K562 (cell line): ENCODE measurements at regions not wholly inside any gene's neighbourhood (a gene's known extent, or its start where the extent isn't known, plus 50 kb on each side); places are given as distances from the start of the nearest gene placed in this dataset.

Experiments used
- AFF1 ChIP-seq, 2 experiments: fragments of 450-650 bp; IDR thresholded peaks; 2 replicates each; pipeline ENCODE4 v1.6.1; 2018; ENCODE audit warnings: mild to moderate bottlenecking in 2 of 2, low read depth in 1 of 2; ENCODE audit not compliant: partially characterized antibody in 2 of 2
- BRD9 ChIP-seq: fragments of 450-650 bp; IDR thresholded peaks from 2 replicates; pipeline ENCODE4 v1.6.1; 2018; ENCODE audit warnings: low read depth; ENCODE audit not compliant: partially characterized antibody
- CC2D1A ChIP-seq: fragments of 450-650 bp; IDR thresholded peaks from 2 replicates; pipeline ENCODE4 v1.6.1; 2017; ENCODE audit warnings: mild to moderate bottlenecking
- CCNT2 ChIP-seq: IDR thresholded peaks from 2 replicates; pipeline ENCODE4 v1.6.1; 2011; ENCODE audit warnings: borderline replicate concordance, low read depth, mild to moderate bottlenecking, moderate library complexity, mixed read lengths, low read length; ENCODE audit not compliant: insufficient read length; ENCODE audit errors: extremely low read depth
- CEBPG ChIP-seq, 3 experiments: fragments of 200-800 bp in 1 of 3; sonication (Bioruptor generic) in 1 of 3; sonication (generic) in 1 of 3; formaldehyde crosslinking in 1 of 3; IDR thresholded peaks in 2 of 3; conservative IDR thresholded peaks in 1 of 3; 2 replicates each; pipeline versions ENCODE4 v1.6.1 to v1.8.0; 2016 to 2022; ENCODE audit warnings: missing compliant biosample characterization in 2 of 3, missing genetic modification characterization in 2 of 3, mild to moderate bottlenecking in 1 of 3, missing genetic modification reagents in 1 of 3
- GABPA ChIP-seq: fragments of 200-800 bp; sonication (Bioruptor generic); conservative IDR thresholded peaks from 2 replicates; pipeline ENCODE4 v1.6.1; 2016; ENCODE audit warnings: low read depth, missing genetic modification characterization, missing compliant biosample characterization
- HLTF ChIP-seq: fragments of 450-650 bp; IDR thresholded peaks from 2 replicates; pipeline ENCODE4 v1.6.1; 2016
- JUND ChIP-seq, 2 experiments: IDR thresholded peaks; 2 replicates in 1 of 2; 3 replicates in 1 of 2; pipeline ENCODE4 v1.6.1; 2011; ENCODE audit warnings: borderline replicate concordance in 2 of 2, low read depth in 2 of 2, low read length in 2 of 2, improper control_type of control experiment in 1 of 2, missing biosample characterization in 1 of 2, missing genetic modification characterization in 1 of 2, missing genetic modification reagents in 1 of 2
- PKNOX1 ChIP-seq: fragments of 450-650 bp; IDR thresholded peaks from 2 replicates; pipeline ENCODE4 v1.6.1; 2016
- SRF ChIP-seq, 2 experiments: fragments of 250-450, 450-650 bp in 1 of 2; sonication (Bioruptor Pico) in 1 of 2; sonication (generic) in 1 of 2; formaldehyde crosslinking; IDR thresholded peaks; 2 replicates each; pipeline versions ENCODE4 v1.5.0 to v1.5.1; 2020 to 2022; ENCODE audit warnings: mild to moderate bottlenecking in 1 of 2, missing genetic modification reagents in 1 of 2
- YY1 ChIP-seq, 3 experiments: IDR thresholded peaks; 2 replicates each; pipeline ENCODE4 v1.6.1; 2011; ENCODE audit warnings: low read length in 2 of 3, mild to moderate bottlenecking in 2 of 3, moderate library complexity in 2 of 3, borderline replicate concordance in 1 of 3, control low read depth in 1 of 3, low read depth in 1 of 3; ENCODE audit not compliant: insufficient read depth in 3 of 3, insufficient replicate concordance in 2 of 3, control insufficient read depth in 1 of 3, insufficient read length in 1 of 3; ENCODE audit errors: extremely low read depth in 1 of 3
- ZBTB5 ChIP-seq: fragments of 450-650 bp; IDR thresholded peaks from 2 replicates; pipeline ENCODE4 v1.6.1; 2017; ENCODE audit warnings: antibody characterized with exemption
- ZNF384 ChIP-seq: IDR thresholded peaks from 2 replicates; pipeline ENCODE4 v1.6.1; 2012; ENCODE audit warnings: low read depth, low read length, improper control_type of control experiment
- ZNF449 ChIP-seq: fragments of 250-450 bp; sonication (Bioruptor Pico); IDR thresholded peaks from 2 replicates; pipeline ENCODE4 v1.8.0; 2022; ENCODE audit warnings: moderate library complexity, mild to moderate bottlenecking, inconsistent platforms

GRCh38 chr2:177332026-177332991 is 60.3 kb upstream of the AGPS start (continued):
- TF ChIP-seq CEBPG (CRISPR knock-in tag; IDR thresholded peaks at IDR 0.05) (no peak), CEBPG (tag; conservative IDR thresholded peaks at IDR 0.05 in 1 of 2, IDR thresholded peaks at IDR 0.05 in 1 of 2) (0 out of 4 replicates have a peak, but pooled peaks of 1 of the 2 experiments have one; percentile 31), ZNF384 (peak; percentile 99), AFF1 (IDR thresholded peaks at IDR 0.05; ENCODE audit: low read depth in 1 of 2, partially characterized antibody in 2 of 2) (peak in 1 of 2 experiments; percentile 26), JUND (IDR thresholded peaks at IDR 0.05; ENCODE audit: borderline replicate concordance, low read depth, low read length) (peak; percentile 57; the same call in 1 of the 2 replicates), JUND (tag; IDR thresholded peaks at IDR 0.05; ENCODE audit: borderline replicate concordance, low read depth, low read length) (peak; percentile 22; the same call in 1 of the 3 replicates), CCNT2 (no peak), YY1 (IDR thresholded peaks at IDR 0.05; ENCODE audit: borderline replicate concordance in 1 of 3, control insufficient read depth in 1 of 3, extremely low read depth in 1 of 3, insufficient read depth in 3 of 3, insufficient read length in 1 of 3, insufficient replicate concordance in 2 of 3, low read depth in 1 of 3, low read length in 2 of 3) (peak in 2 of 3 experiments; percentile 55 to 71), ZBTB5 (no peak), BRD9 (peak; percentile 97), SRF (CRISPR knock-in tag; IDR thresholded peaks at IDR 0.05) (peak in 1 of 2 experiments; percentile 67; a peak in 1 of 4 replicates), CC2D1A (peak; percentile 83), HLTF (peak; percentile 77; the same call in 1 of the 2 replicates), ZNF449 (0 out of 2 replicates have a peak, but pooled peaks have one; percentile 39), GABPA (tag) (peak; percentile 24), PKNOX1 (0 out of 2 replicates have a peak, but pooled peaks have one; percentile 20)
